NOMO-1 treated with DMSO at 0.1 percent for 48 hours (cell line): ENCODE measurements at regions not wholly inside any gene's neighbourhood (a gene's known extent, or its start where the extent isn't known, plus 50 kb on each side); places are given as distances from the start of the nearest gene placed in this dataset.
"Not testable (repeated sequence)": the region's sequence is repeated elsewhere in the genome, so short reads cannot be mapped to it uniquely, and the experiment has no call there.

Experiments used
- DNase-seq: peaks from one replicate; lab custom pipeline; 2025; ENCODE audit not compliant: unreplicated experiment; lab: John Stamatoyannopoulos, UW

- no peak for DNase-seq
Measured at GRCh38 chr2:91839904-91840868, 3031.0 kb upstream of the TEKT4 start.

- not testable (repeated sequence) for DNase-seq
Measured at GRCh38 chr2:91842264-91842663, 3029.0 kb upstream of the TEKT4 start.

GRCh38 chr2:91842913-91843312 lies 3028.3 kb upstream of the TEKT4 start:
- DNase-seq = not testable (repeated sequence)

GRCh38 chr2:91843723-91844450 lies 3027.3 kb upstream of the TEKT4 start:
- DNase-seq = not testable (repeated sequence)

- DNase-seq = not testable (repeated sequence)
Measured at GRCh38 chr2:91844451-91844825, 3026.8 kb upstream of the TEKT4 start.

- DNase-seq = not testable (repeated sequence)
Measured at GRCh38 chr2:91846388-91846787, 3024.8 kb upstream of the TEKT4 start.

GRCh38 chr2:91851689-91852420 lies 3019.4 kb upstream of the TEKT4 start:
- not testable (repeated sequence) for DNase-seq

- DNase-seq = not testable (repeated sequence)
Measured at GRCh38 chr2:91856971-91857370, 3014.3 kb upstream of the TEKT4 start.

GRCh38 chr2:91857711-91858110 lies 3013.5 kb upstream of the TEKT4 start:
- not testable (repeated sequence) for DNase-seq

GRCh38 chr2:91871716-91872115 lies 2999.5 kb upstream of the TEKT4 start:
- not testable (repeated sequence) for DNase-seq

GRCh38 chr2:91873416-91873815 lies 2997.8 kb upstream of the TEKT4 start:
- not testable (repeated sequence) for DNase-seq

GRCh38 chr2:91877658-91878210 lies 2993.5 kb upstream of the TEKT4 start:
- DNase-seq = not testable (repeated sequence)

GRCh38 chr2:91895091-91895490 lies 2976.1 kb upstream of the TEKT4 start:
- not testable (repeated sequence) for DNase-seq

GRCh38 chr2:91917602-91918001 lies 2953.6 kb upstream of the TEKT4 start:
- DNase-seq = not testable (repeated sequence)
